K562 (cell line): ENCODE measurements at regions not wholly inside any gene's neighbourhood (a gene's known extent, or its start where the extent isn't known, plus 50 kb on each side); places are given as distances from the start of the nearest gene placed in this dataset.

ENCODE experiments used
- CBX1 ChIP-seq: sonication (generic); IDR thresholded peaks from 2 replicates; pipeline ENCODE4 v1.6.1; 2016; ENCODE audit warnings: antibody characterized with exemption, low read depth, mild to moderate bottlenecking
- CHD4 ChIP-seq: fragments of 200-600 bp; sonication (generic); IDR thresholded peaks from 3 replicates; pipeline ENCODE4 v1.6.1; 2012; ENCODE audit warnings: low read depth, mild to moderate bottlenecking, mixed read lengths, low read length, inconsistent platforms; ENCODE audit not compliant: insufficient read depth, insufficient replicate concordance, poor library complexity, severe bottlenecking
- FOXO4 ChIP-seq: fragments of 450-650 bp; formaldehyde crosslinking; IDR thresholded peaks from 2 replicates; pipeline ENCODE4 v1.4.0; 2020; ENCODE audit warnings: mild to moderate bottlenecking, moderate library complexity
- FOXP4 ChIP-seq: sonication (generic); formaldehyde crosslinking; IDR thresholded peaks from 2 replicates; pipeline ENCODE4 v1.8.0; 2022; ENCODE audit warnings: mild to moderate bottlenecking, missing genetic modification reagents, borderline replicate concordance
- POLR2A ChIP-seq: fragments of 450-650 bp; conservative IDR thresholded peaks from 2 replicates; pipeline ENCODE4 v1.6.1; 2016
- RCOR1 ChIP-seq, 2 experiments: IDR thresholded peaks; 2 replicates each; pipeline ENCODE4 v1.6.1; 2012; ENCODE audit warnings: low read depth in 2 of 2, low read length in 2 of 2, borderline replicate concordance in 1 of 2, improper control_type of control experiment in 1 of 2
- SMARCA4 ChIP-seq: fragments of 450-650 bp; IDR thresholded peaks from 2 replicates; pipeline ENCODE4 v1.6.1; 2016
- SNAPC5 ChIP-seq: fragments of 250-450 bp; sonication (Bioruptor Pico); IDR thresholded peaks from 2 replicates; pipeline ENCODE4 v1.8.0; 2021; ENCODE audit warnings: moderate library complexity, mild to moderate bottlenecking, inconsistent platforms
- ZNF354B ChIP-seq: fragments of 250-450 bp; sonication (Bioruptor Pico); IDR thresholded peaks from 2 replicates; pipeline ENCODE4 v1.4.0; 2020
- ZNF764 ChIP-seq: fragments of 250-450 bp; sonication (Bioruptor Pico); IDR thresholded peaks from 2 replicates; pipeline ENCODE4 v1.4.0; 2020; ENCODE audit warnings: low read depth, mild to moderate bottlenecking, moderate library complexity
- TF ChIP-seq, protein P1 (sequence below): fragments of 150-350 bp; IDR thresholded peaks from 2 replicates; pipeline ENCODE4 v1.6.1; 2014; ENCODE audit warnings: low read depth, mild to moderate bottlenecking, low read length, borderline replicate concordance
- TF ChIP-seq, protein P2 (sequence below), 2 experiments: fragments of 450-650 bp in 1 of 2; IDR thresholded peaks; 2 replicates each; pipeline ENCODE4 v1.6.1; 2011 to 2017; ENCODE audit warnings: low read depth in 2 of 2, antibody characterized with exemption in 1 of 2, borderline replicate concordance in 1 of 2, low read length in 1 of 2, mild to moderate bottlenecking in 1 of 2, mixed read lengths in 1 of 2; ENCODE audit not compliant: control insufficient read depth in 1 of 2

- no peak for TF ChIP-seq SNAPC5 (CRISPR knock-in tag)
- no peak for TF ChIP-seq CBX1
- no peak for TF ChIP-seq RCOR1 (IDR thresholded peaks at IDR 0.05; ENCODE audit: borderline replicate concordance in 1 of 2, low read depth in 2 of 2, low read length in 2 of 2)
- no peak for TF ChIP-seq ZNF354B
- no peak for TF ChIP-seq POLR2A
- TF ChIP-seq, protein P1, sequence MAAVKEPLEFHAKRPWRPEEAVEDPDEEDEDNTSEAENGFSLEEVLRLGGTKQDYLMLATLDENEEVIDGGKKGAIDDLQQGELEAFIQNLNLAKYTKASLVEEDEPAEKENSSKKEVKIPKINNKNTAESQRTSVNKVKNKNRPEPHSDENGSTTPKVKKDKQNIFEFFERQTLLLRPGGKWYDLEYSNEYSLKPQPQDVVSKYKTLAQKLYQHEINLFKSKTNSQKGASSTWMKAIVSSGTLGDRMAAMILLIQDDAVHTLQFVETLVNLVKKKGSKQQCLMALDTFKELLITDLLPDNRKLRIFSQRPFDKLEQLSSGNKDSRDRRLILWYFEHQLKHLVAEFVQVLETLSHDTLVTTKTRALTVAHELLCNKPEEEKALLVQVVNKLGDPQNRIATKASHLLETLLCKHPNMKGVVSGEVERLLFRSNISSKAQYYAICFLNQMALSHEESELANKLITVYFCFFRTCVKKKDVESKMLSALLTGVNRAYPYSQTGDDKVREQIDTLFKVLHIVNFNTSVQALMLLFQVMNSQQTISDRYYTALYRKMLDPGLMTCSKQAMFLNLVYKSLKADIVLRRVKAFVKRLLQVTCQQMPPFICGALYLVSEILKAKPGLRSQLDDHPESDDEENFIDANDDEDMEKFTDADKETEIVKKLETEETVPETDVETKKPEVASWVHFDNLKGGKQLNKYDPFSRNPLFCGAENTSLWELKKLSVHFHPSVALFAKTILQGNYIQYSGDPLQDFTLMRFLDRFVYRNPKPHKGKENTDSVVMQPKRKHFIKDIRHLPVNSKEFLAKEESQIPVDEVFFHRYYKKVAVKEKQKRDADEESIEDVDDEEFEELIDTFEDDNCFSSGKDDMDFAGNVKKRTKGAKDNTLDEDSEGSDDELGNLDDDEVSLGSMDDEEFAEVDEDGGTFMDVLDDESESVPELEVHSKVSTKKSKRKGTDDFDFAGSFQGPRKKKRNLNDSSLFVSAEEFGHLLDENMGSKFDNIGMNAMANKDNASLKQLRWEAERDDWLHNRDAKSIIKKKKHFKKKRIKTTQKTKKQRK, result no peak
- no peak for TF ChIP-seq CHD4
- TF ChIP-seq FOXO4 (CRISPR knock-in tag), result no peak
- TF ChIP-seq ZNF764 (CRISPR knock-in tag), result no peak
- no peak for TF ChIP-seq SMARCA4
- TF ChIP-seq FOXP4 (CRISPR knock-in tag), result no peak
- TF ChIP-seq, protein P2, sequence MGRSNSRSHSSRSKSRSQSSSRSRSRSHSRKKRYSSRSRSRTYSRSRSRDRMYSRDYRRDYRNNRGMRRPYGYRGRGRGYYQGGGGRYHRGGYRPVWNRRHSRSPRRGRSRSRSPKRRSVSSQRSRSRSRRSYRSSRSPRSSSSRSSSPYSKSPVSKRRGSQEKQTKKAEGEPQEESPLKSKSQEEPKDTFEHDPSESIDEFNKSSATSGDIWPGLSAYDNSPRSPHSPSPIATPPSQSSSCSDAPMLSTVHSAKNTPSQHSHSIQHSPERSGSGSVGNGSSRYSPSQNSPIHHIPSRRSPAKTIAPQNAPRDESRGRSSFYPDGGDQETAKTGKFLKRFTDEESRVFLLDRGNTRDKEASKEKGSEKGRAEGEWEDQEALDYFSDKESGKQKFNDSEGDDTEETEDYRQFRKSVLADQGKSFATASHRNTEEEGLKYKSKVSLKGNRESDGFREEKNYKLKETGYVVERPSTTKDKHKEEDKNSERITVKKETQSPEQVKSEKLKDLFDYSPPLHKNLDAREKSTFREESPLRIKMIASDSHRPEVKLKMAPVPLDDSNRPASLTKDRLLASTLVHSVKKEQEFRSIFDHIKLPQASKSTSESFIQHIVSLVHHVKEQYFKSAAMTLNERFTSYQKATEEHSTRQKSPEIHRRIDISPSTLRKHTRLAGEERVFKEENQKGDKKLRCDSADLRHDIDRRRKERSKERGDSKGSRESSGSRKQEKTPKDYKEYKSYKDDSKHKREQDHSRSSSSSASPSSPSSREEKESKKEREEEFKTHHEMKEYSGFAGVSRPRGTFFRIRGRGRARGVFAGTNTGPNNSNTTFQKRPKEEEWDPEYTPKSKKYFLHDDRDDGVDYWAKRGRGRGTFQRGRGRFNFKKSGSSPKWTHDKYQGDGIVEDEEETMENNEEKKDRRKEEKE (IDR thresholded peaks at IDR 0.05; ENCODE audit: borderline replicate concordance in 1 of 2, control insufficient read depth in 1 of 2, low read depth in 2 of 2, low read length in 1 of 2), result no peak
Observed at GRCh38 chr10:130551676-130552075, 415.5 kb downstream of the GLRX3 start.
